Bronchial epithelial cell (primary cell): ENCODE measurements at regions not wholly inside any gene's neighbourhood (a gene's known extent, or its start where the extent isn't known, plus 50 kb on each side); places are given as distances from the start of the nearest gene placed in this dataset.
"Not testable (repeated sequence)": the region's sequence is repeated elsewhere in the genome, so short reads cannot be mapped to it uniquely, and the experiment has no call there.

Experiments
- DNase-seq: peaks from one replicate; pipeline ENCODE4 v3.0.0-alpha.2; 2010; ENCODE audit warnings: low read depth
- FAIRE-seq: peaks from 2 replicates; lab custom pipeline; 2011; peaks lifted over from hg19 to GRCh38; lab: Jason Lieb, UNC
- H3K27me3 ChIP-seq: 2 replicates; pipeline ENCODE4 v1.5.1; 2011; ENCODE audit warnings: low read length; ENCODE audit not compliant: control insufficient read depth, insufficient read depth
- H3K36me3 ChIP-seq: 2 replicates; pipeline ENCODE4 v1.5.1; 2011; ENCODE audit warnings: low read length; ENCODE audit not compliant: control insufficient read depth, insufficient read depth
- H3K4me3 ChIP-seq: 2 replicates; pipeline ENCODE4 v1.5.1; 2011; ENCODE audit warnings: mild to moderate bottlenecking, low read depth, low read length, control low read depth
- TF ChIP-seq, protein P1 (sequence below): IDR thresholded peaks from 2 replicates; pipeline ENCODE4 v1.5.1; 2011; ENCODE audit warnings: mild to moderate bottlenecking, moderate library complexity, low read length, control low read depth, inconsistent platforms; ENCODE audit not compliant: insufficient read depth, severe bottlenecking

DNA sequence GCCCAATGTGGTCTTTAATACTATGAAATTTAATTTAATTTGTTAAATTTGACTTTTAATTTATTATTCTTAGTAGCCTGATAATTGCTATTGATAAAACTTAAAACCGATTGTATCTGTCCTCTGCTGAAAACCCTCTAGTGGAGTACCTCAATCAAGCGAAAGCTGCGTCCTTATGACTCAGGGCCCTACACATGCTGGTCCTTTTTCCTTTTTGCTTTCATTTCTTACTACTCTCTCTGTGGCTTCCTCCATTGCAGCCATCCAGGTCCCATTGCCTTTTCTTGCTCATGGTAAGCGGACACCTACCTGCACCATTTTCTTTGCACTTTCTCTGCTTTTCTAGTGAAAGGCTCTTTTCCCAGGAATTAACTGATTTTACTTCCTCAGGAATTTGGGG lies 301.1 kb downstream of the INHBA start:
- H3K4me3 ChIP-seq, result no peak overlapping the region
- no peak for DNase-seq
- H3K27me3 ChIP-seq, result no peaks in the 10 kb centered on the region
- no peak for FAIRE-seq
- TF ChIP-seq, protein P1, sequence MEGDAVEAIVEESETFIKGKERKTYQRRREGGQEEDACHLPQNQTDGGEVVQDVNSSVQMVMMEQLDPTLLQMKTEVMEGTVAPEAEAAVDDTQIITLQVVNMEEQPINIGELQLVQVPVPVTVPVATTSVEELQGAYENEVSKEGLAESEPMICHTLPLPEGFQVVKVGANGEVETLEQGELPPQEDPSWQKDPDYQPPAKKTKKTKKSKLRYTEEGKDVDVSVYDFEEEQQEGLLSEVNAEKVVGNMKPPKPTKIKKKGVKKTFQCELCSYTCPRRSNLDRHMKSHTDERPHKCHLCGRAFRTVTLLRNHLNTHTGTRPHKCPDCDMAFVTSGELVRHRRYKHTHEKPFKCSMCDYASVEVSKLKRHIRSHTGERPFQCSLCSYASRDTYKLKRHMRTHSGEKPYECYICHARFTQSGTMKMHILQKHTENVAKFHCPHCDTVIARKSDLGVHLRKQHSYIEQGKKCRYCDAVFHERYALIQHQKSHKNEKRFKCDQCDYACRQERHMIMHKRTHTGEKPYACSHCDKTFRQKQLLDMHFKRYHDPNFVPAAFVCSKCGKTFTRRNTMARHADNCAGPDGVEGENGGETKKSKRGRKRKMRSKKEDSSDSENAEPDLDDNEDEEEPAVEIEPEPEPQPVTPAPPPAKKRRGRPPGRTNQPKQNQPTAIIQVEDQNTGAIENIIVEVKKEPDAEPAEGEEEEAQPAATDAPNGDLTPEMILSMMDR, result no peak
- H3K36me3 ChIP-seq, result no peaks in the 10 kb centered on the region

DNA sequence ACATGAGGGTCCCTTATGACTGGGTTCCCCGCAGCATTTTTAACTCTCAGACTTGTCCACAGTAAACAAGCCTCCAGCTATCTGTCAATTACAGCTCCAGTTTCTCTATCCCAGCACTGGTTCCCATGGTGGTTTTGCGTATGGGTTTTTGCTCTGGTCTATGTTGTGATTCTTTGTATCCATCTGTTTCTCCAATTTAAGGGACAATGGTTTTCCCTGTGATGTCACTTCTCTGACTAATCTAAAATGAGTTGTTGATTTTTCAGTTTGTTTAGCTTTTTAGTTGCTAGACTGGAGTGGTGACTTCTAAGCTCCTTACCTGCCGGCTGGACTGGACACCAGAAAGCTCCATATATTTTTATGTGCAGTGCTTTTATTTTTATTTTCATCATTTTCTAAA lies 303.7 kb downstream of the INHBA start:
- no peaks in the 10 kb centered on the region for H3K36me3 ChIP-seq
- H3K4me3 ChIP-seq, result no peak overlapping the region
- H3K27me3 ChIP-seq, result no peaks in the 10 kb centered on the region
- peak; percentile 55 for DNase-seq
- no peak for FAIRE-seq
- TF ChIP-seq, protein P1, result no peak

DNA sequence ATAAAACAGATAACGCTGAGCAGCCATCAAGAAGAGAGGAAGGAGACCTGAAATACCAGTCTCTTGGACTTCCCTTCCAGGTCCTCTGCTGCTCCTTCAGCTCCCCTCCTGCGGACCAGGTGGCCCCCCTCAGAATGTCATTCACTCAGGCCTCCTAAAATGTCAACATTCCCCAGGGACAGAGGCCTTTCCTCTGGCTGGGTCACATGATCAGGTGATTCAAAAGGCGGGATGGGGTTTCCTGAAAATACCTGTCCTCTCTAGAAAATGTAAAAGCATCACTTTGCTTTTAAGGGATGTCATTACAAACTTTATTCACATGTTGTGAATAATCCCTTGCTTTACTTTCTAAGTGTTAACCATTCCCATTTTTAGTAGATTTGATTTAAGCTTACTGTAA lies 311.1 kb downstream of the INHBA start:
- Histone ChIP-seq H3K27me3 (no peaks in the 10 kb centered on the region), H3K36me3 (no peaks in the 10 kb centered on the region), H3K4me3 (no peak overlapping the region)
- no peak for DNase-seq
- FAIRE-seq, result no peak
- TF ChIP-seq, protein P1, result no peak

DNA sequence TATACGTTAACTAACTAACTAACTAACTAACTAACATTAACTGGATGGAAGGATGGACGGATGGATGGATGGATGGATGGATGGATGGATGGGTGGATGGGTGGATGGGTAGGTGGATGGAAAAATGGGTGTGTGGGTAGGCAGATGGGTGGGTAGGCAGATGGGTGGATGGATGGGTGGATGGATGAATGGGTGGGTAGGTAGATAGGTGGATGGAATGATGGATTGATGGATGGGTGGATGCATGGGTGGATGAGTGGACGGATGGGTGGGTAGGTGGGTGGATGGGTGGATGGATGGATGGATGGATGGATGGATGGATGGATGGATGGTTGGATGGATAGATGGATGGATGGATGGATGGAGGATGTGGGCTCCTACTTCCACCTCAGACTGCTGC lies 314.0 kb downstream of the INHBA start:
- H3K36me3 ChIP-seq, H3K4me3 ChIP-seq, H3K27me3 ChIP-seq, DNase-seq: not testable (repeated sequence)
- peak; percentile 81 for FAIRE-seq

DNA sequence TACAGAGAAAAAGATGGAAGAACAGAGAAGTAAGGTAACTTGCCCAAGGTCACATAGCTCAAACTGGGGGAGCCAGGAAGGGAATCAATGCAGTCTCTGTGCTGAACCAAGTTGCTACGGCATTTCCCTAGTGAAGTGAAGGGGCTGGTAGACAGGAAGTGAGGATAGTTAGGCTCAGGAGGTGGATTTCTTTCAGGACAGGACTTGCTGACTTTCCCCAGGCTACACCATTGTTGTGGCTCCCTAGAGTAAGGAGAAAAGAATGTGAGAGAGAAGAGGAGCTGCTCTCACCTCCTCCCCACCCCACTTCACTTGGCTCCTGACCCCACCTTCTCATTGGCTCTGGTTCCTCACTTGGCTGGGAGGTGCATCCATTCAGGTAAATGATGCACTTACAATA lies 316.9 kb downstream of the INHBA start:
- peak; percentile 96 for DNase-seq
- TF ChIP-seq, protein P1, result no peak
- Histone ChIP-seq H3K36me3 (no peaks in the 10 kb centered on the region), H3K4me3 (no peak overlapping the region), H3K27me3 (no peaks in the 10 kb centered on the region)
- FAIRE-seq, result no peak

DNA sequence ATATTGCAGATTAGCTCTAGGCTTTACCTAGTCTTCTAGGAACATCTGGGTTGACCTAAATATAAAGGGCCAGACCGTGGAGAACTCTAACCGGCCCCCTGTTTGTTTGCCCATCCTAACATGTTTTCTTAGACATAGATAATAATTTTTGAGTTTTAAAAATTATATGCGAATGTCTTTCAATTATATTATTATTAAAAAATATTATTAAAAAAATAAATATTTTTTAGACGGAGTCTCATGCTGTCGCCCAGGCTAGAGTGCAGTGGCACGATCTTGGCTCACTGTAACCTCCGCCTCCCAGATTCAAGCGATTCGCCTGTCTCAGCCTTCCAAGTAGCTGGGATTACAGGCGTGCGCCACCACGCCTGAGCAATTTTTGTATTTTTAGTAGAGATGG lies 318.5 kb downstream of the INHBA start:
- no peak for FAIRE-seq
- no peak for DNase-seq
- TF ChIP-seq, protein P1, result no peak
- no peaks in the 10 kb centered on the region for H3K27me3 ChIP-seq
- no peak overlapping the region for H3K4me3 ChIP-seq
- no peaks in the 10 kb centered on the region for H3K36me3 ChIP-seq
